ENCODE measurements at regions not wholly inside any gene's neighbourhood (a gene's known extent, or its start where the extent isn't known, plus 50 kb on each side); places are given as distances from the start of the nearest gene placed in this dataset.

DNA sequence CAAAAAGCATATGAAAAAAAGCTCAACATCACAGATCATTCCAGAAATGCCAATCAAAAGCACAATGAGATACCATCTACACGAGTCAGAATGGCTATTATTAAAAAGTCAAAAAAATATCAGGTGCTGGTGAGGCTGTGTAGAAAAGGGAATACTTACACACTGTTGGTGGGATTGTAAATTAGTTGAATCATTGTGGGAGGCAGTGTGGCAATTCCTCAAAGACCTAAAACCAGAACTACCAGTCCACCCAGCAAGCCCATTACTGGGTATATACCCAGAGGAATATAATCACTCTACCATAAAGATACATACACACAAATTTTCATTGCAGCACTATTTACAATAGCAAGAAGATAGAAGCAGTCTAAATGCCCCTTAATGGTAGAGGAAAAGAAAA is 529.9 kb downstream of the SLITRK1 start:
- TF ChIP-seq POLR2AphosphoS5 (IDR thresholded peaks at IDR 0.05; ENCODE audit: low read depth) (no peak), REST (IDR thresholded peaks at IDR 0.05; ENCODE audit: insufficient replicate concordance, low read depth) (no peak), GABPA (IDR thresholded peaks at IDR 0.05; ENCODE audit: low read depth) (no peak), SPI1 (IDR thresholded peaks at IDR 0.05; ENCODE audit: borderline replicate concordance, low read depth) (no peak)
- TF ChIP-seq, protein P1, sequence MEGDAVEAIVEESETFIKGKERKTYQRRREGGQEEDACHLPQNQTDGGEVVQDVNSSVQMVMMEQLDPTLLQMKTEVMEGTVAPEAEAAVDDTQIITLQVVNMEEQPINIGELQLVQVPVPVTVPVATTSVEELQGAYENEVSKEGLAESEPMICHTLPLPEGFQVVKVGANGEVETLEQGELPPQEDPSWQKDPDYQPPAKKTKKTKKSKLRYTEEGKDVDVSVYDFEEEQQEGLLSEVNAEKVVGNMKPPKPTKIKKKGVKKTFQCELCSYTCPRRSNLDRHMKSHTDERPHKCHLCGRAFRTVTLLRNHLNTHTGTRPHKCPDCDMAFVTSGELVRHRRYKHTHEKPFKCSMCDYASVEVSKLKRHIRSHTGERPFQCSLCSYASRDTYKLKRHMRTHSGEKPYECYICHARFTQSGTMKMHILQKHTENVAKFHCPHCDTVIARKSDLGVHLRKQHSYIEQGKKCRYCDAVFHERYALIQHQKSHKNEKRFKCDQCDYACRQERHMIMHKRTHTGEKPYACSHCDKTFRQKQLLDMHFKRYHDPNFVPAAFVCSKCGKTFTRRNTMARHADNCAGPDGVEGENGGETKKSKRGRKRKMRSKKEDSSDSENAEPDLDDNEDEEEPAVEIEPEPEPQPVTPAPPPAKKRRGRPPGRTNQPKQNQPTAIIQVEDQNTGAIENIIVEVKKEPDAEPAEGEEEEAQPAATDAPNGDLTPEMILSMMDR (IDR thresholded peaks at IDR 0.05; ENCODE audit: insufficient read depth, low read length): no peak

Data from HL-60 (cell line).